ENCODE measurements at regions not wholly inside any gene's neighbourhood (a gene's known extent, or its start where the extent isn't known, plus 50 kb on each side); places are given as distances from the start of the nearest gene placed in this dataset.

GRCh38 chr15:70213794-70214193 lies 116.1 kb upstream of the TLE3 start:
- 86% methylated on average over 7 of the region's 7 CpGs for WGBS
- DNase-seq (ENCODE audit: low spot score) = no peak
- intact Hi-C loops (cut with DNase I) = no loop called here

GRCh38 chr15:70212963-70213315 lies 115.2 kb upstream of the TLE3 start:
- Histone ChIP-seq H3K4me1 (replicated peaks) (no peaks in the 10 kb centered on the region), H3K27me3 (replicated peaks; ENCODE audit: insufficient read depth) (no peaks in the 10 kb centered on the region), H3K36me3 (no peaks in the 10 kb centered on the region), H3K9me3 (no peaks in the 10 kb centered on the region), H3K4me3 (no peak overlapping the region), H3K27ac (no peak overlapping the region)
- DNase-seq (ENCODE audit: low spot score) = no peak
- TF ChIP-seq POLR2A (IDR thresholded peaks at IDR 0.05) = no peak
- TF ChIP-seq, protein P1, sequence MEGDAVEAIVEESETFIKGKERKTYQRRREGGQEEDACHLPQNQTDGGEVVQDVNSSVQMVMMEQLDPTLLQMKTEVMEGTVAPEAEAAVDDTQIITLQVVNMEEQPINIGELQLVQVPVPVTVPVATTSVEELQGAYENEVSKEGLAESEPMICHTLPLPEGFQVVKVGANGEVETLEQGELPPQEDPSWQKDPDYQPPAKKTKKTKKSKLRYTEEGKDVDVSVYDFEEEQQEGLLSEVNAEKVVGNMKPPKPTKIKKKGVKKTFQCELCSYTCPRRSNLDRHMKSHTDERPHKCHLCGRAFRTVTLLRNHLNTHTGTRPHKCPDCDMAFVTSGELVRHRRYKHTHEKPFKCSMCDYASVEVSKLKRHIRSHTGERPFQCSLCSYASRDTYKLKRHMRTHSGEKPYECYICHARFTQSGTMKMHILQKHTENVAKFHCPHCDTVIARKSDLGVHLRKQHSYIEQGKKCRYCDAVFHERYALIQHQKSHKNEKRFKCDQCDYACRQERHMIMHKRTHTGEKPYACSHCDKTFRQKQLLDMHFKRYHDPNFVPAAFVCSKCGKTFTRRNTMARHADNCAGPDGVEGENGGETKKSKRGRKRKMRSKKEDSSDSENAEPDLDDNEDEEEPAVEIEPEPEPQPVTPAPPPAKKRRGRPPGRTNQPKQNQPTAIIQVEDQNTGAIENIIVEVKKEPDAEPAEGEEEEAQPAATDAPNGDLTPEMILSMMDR (IDR thresholded peaks at IDR 0.05) = no peak
- TF ChIP-seq POLR2AphosphoS5 (IDR thresholded peaks at IDR 0.05) = no peak
- WGBS = 84% methylated on average over 10 of the region's 10 CpGs
- intact Hi-C loops (cut with DNase I) = no loop called here

More at GRCh38 chr15:70213794-70214193, 116.1 kb upstream of the TLE3 start:
- Histone ChIP-seq H3K4me1 (replicated peaks) (no peaks in the 10 kb centered on the region), H3K36me3 (no peaks in the 10 kb centered on the region), H3K27me3 (replicated peaks; ENCODE audit: insufficient read depth) (no peaks in the 10 kb centered on the region), H3K27ac (no peak overlapping the region), H3K9me3 (no peaks in the 10 kb centered on the region), H3K4me3 (no peak overlapping the region)
- TF ChIP-seq POLR2A (IDR thresholded peaks at IDR 0.05) = no peak
- TF ChIP-seq, protein P1 (IDR thresholded peaks at IDR 0.05) = no peak
- TF ChIP-seq POLR2AphosphoS5 (IDR thresholded peaks at IDR 0.05) = no peak

GRCh38 chr15:70212286-70212962 lies 114.7 kb upstream of the TLE3 start:
- H3K36me3 ChIP-seq = no peaks in the 10 kb centered on the region
- no peak for TF ChIP-seq POLR2AphosphoS5 (IDR thresholded peaks at IDR 0.05)
- no peak for TF ChIP-seq POLR2A (IDR thresholded peaks at IDR 0.05)
- TF ChIP-seq, protein P1 (IDR thresholded peaks at IDR 0.05) = no peak
- no peak overlapping the region for H3K27ac ChIP-seq
- no peaks in the 10 kb centered on the region for H3K9me3 ChIP-seq
- no peak for DNase-seq (ENCODE audit: low spot score)
- WGBS = 80% methylated on average over 18 of the region's 18 CpGs
- no peak overlapping the region for H3K4me3 ChIP-seq
- no peaks in the 10 kb centered on the region for H3K4me1 ChIP-seq (replicated peaks)
- intact Hi-C loops (cut with DNase I) = no loop called here
- H3K27me3 ChIP-seq (replicated peaks; ENCODE audit: insufficient read depth) = no peaks in the 10 kb centered on the region

GRCh38 chr15:70210528-70210927 lies 112.8 kb upstream of the TLE3 start:
- TF ChIP-seq, protein P1 (IDR thresholded peaks at IDR 0.05) = no peak
- no peaks in the 10 kb centered on the region for H3K9me3 ChIP-seq
- H3K36me3 ChIP-seq = no peaks in the 10 kb centered on the region
- DNase-seq (ENCODE audit: low spot score) = no peak
- no peak overlapping the region for H3K27ac ChIP-seq
- 64% methylated on average over 6 of the region's 6 CpGs for WGBS
- no peaks in the 10 kb centered on the region for H3K27me3 ChIP-seq (replicated peaks; ENCODE audit: insufficient read depth)
- H3K4me1 ChIP-seq (replicated peaks) = no peaks in the 10 kb centered on the region
- intact Hi-C loops (cut with DNase I) = no loop called here
- no peak overlapping the region for H3K4me3 ChIP-seq

GRCh38 chr15:70210076-70210475 lies 112.4 kb upstream of the TLE3 start:
- no peak for DNase-seq (ENCODE audit: low spot score)
- H3K27ac ChIP-seq = no peak overlapping the region

More at GRCh38 chr15:70210076-70210475, 112.4 kb upstream of the TLE3 start:
- no peaks in the 10 kb centered on the region for H3K4me1 ChIP-seq (replicated peaks)
- TF ChIP-seq, protein P1 (IDR thresholded peaks at IDR 0.05) = no peak
- no peak for TF ChIP-seq POLR2A (IDR thresholded peaks at IDR 0.05)
- TF ChIP-seq POLR2AphosphoS5 (IDR thresholded peaks at IDR 0.05) = no peak
- WGBS = 65% methylated on average over 2 of the region's 2 CpGs
- intact Hi-C loops (cut with DNase I) = no loop called here
- H3K27me3 ChIP-seq (replicated peaks; ENCODE audit: insufficient read depth) = no peaks in the 10 kb centered on the region
- H3K36me3 ChIP-seq = no peaks in the 10 kb centered on the region
- H3K4me3 ChIP-seq = no peak overlapping the region
- no peaks in the 10 kb centered on the region for H3K9me3 ChIP-seq

Data from prostate gland (tissue), 2 donors.